ENCODE measurements at regions not wholly inside any gene's neighbourhood (a gene's known extent, or its start where the extent isn't known, plus 50 kb on each side); places are given as distances from the start of the nearest gene placed in this dataset.
A peak's percentile ranks its signal among the peaks of the same experiment; 100 is the strongest.

DNA sequence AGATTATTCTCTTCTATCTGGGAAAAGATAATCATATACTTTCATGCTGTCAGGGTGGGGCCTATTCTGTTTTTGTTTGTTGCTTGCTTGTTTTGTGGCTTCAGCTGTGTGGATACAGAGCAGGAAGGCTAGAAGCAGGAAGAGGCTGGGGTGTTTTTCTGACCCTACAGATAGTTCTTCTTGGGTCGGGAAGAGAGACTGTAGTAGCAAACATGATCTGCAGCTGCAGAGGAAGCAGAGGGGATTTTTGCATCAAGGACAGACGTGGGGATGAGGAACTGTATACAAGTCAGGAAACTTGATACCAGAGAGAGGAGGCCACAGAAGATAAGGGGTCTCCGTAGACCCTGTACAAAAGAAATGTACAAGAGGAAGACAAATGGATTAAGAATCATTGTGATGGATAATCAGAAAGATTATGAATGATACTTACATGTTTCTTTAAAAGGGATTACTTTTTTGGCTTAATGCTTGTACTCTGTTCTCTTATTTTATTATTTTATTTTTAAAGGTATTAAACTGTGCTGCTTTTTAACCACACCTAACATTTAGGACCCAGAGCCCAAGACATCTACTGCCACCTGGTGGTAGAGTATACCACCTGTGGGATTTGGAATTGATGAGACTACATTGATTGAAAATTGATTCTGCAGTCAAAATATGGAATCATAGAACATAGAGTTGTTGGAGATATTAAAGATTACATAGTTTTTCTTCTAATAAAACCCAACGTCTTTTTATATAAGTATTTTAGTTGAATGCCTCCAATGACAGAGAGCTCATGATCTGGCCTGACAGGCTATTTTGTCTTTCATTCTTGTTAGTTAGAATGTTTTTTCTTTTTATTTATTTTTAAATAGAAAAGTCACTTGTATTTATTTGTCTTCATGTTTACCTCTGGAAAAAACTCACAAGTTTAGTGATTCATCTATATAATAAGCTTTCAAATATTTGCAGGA is 87.3 kb upstream of the ROPN1 start:
- in situ Hi-C loops (cut with HindIII; ENCODE audit: extremely low pct_ligation_motif_present, low pct_unique_long_range_greater_than_20kb) (loop anchor here (5.0 kb wide), 1 partner anchor 62 kb away; no protein-coding TSS in a partner anchor), intact Hi-C loops (cut with micrococcal nuclease; ENCODE audit: unreplicated experiment) (loop anchor here (1.0 to 5.0 kb wide), 3 partner anchors 47 to 63 kb away; partner anchors contain the start of gene KALRN)
- Histone ChIP-seq H4K20me1 (ENCODE audit: insufficient read depth, low read length) (no peaks in the 10 kb centered on the region), H3K9me3 (ENCODE audit: low read length) (no peaks in the 10 kb centered on the region), H3K4me2 (ENCODE audit: low read depth, low read length) (no peak overlapping the region), H3K27ac (ENCODE audit: extremely low read length, insufficient read depth, low read length) (no peak overlapping the region), H3K9ac (ENCODE audit: insufficient read depth, low read depth, low read length) (no peak overlapping the region), H3K4me1 (ENCODE audit: insufficient read depth, low read length) (no peaks in the 10 kb centered on the region), H3K27me3 (ENCODE audit: control insufficient read depth in 1 of 2, insufficient read depth in 2 of 2, low read length in 2 of 2) (peaks cover 0 to 7% of the 10 kb centered on the region in 2 experiments; a peak in 2 of 5 replicates), H3K79me2 (ENCODE audit: insufficient read depth, low read length) (no peaks in the 10 kb centered on the region), H2AFZ (ENCODE audit: low read length) (no peak overlapping the region), H3K36me3 (replicated peaks in 1 of 2; ENCODE audit: control insufficient read depth in 1 of 2, insufficient read depth in 2 of 2, low read length in 2 of 2) (no peaks in the 10 kb centered on the region), H3K4me3 (replicated peaks in 1 of 3; ENCODE audit: insufficient read depth in 1 of 3, low read depth in 2 of 3, low read length in 3 of 3) (no peak overlapping the region)
- FAIRE-seq: peak; percentile 36
- BruUV-seq (replicated peaks): no TSS peak
- POLR2A ChIA-PET: no interaction called here
- peak; percentile 40 for DNase-seq (ENCODE audit: low spot score)
- 15% methylated on average over 4 of the region's 4 CpGs for WGBS (ENCODE audit: low lambda C conversion rate)
- TF ChIP-seq SRF (IDR thresholded peaks at IDR 0.05; ENCODE audit: low read depth, low read length) (no peak), STAG1 (CRISPR knock-in tag; IDR thresholded peaks at IDR 0.05) (peak; percentile 71), KLF13 (CRISPR knock-in tag; IDR thresholded peaks at IDR 0.05) (no peak), ZNF510 (CRISPR knock-in tag; IDR thresholded peaks at IDR 0.05; ENCODE audit: low read depth) (no peak), NFYC (CRISPR knock-in tag; IDR thresholded peaks at IDR 0.05) (no peak), RBFOX2 (IDR thresholded peaks at IDR 0.05; ENCODE audit: low read depth, low read length) (no peak), ZNF569 (CRISPR knock-in tag; IDR thresholded peaks at IDR 0.05; ENCODE audit: borderline replicate concordance) (no peak), EZH2 (conservative IDR thresholded peaks at IDR 0.05; ENCODE audit: low read depth, low read length) (no peak), HNRNPUL1 (IDR thresholded peaks at IDR 0.05; ENCODE audit: low read depth, low read length) (no peak), PHF8 (CRISPR knock-in tag; IDR thresholded peaks at IDR 0.05) (no peak), PCBP1 (IDR thresholded peaks at IDR 0.05; ENCODE audit: borderline replicate concordance, low read depth, low read length) (no peak), ATAD3A (CRISPR knock-in tag; IDR thresholded peaks at IDR 0.05) (no peak), ZNF232 (CRISPR knock-in tag; IDR thresholded peaks at IDR 0.05; ENCODE audit: borderline replicate concordance) (no peak), SMC3 (IDR thresholded peaks at IDR 0.05; ENCODE audit: low read length) (peak; percentile 75), SMAD1 (CRISPR knock-in tag; IDR thresholded peaks at IDR 0.05; ENCODE audit: borderline replicate concordance, low read depth) (no peak)
- TF ChIP-seq, protein P1, sequence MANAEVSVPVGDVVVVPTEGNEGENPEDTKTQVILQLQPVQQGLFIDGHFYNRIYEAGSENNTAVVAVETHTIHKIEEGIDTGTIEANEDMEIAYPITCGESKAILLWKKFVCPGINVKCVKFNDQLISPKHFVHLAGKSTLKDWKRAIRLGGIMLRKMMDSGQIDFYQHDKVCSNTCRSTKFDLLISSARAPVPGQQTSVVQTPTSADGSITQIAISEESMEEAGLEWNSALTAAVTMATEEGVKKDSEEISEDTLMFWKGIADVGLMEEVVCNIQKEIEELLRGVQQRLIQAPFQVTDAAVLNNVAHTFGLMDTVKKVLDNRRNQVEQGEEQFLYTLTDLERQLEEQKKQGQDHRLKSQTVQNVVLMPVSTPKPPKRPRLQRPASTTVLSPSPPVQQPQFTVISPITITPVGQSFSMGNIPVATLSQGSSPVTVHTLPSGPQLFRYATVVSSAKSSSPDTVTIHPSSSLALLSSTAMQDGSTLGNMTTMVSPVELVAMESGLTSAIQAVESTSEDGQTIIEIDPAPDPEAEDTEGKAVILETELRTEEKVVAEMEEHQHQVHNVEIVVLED (CRISPR knock-in tag; IDR thresholded peaks at IDR 0.05; ENCODE audit: borderline replicate concordance): no peak
- TF ChIP-seq, protein P2, sequence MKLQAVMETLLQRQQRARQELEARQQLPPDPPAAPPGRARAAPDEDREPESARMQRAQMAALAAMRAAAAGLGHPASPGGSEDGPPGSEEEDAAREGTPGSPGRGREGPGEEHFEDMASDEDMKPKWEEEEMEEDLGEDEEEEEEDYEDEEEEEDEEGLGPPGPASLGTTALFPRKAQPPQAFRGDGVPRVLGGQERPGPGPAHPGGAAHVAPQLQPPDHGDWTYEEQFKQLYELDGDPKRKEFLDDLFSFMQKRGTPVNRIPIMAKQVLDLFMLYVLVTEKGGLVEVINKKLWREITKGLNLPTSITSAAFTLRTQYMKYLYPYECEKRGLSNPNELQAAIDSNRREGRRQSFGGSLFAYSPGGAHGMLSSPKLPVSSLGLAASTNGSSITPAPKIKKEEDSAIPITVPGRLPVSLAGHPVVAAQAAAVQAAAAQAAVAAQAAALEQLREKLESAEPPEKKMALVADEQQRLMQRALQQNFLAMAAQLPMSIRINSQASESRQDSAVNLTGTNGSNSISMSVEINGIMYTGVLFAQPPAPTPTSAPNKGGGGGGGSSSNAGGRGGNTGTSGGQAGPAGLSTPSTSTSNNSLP (IDR thresholded peaks at IDR 0.05; ENCODE audit: low read depth, low read length): 0 out of 2 replicates have a peak, but pooled peaks have one; percentile 12
- TF ChIP-seq, protein P3, sequence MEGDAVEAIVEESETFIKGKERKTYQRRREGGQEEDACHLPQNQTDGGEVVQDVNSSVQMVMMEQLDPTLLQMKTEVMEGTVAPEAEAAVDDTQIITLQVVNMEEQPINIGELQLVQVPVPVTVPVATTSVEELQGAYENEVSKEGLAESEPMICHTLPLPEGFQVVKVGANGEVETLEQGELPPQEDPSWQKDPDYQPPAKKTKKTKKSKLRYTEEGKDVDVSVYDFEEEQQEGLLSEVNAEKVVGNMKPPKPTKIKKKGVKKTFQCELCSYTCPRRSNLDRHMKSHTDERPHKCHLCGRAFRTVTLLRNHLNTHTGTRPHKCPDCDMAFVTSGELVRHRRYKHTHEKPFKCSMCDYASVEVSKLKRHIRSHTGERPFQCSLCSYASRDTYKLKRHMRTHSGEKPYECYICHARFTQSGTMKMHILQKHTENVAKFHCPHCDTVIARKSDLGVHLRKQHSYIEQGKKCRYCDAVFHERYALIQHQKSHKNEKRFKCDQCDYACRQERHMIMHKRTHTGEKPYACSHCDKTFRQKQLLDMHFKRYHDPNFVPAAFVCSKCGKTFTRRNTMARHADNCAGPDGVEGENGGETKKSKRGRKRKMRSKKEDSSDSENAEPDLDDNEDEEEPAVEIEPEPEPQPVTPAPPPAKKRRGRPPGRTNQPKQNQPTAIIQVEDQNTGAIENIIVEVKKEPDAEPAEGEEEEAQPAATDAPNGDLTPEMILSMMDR (CRISPR knock-in tag; IDR thresholded peaks at IDR 0.05): peak; percentile 60
- no peak for ATAC-seq
- CTCF ChIA-PET (ENCODE audit: low intra/inter-chr PET ratio, low total read pairs): interaction anchor here (3.2 kb wide), 1 partner anchor 62 kb away, joined by 35 read pairs; no protein-coding TSS in a partner anchor

All from HepG2 (cell line).